ENCODE measurements at regions not wholly inside any gene's neighbourhood (a gene's known extent, or its start where the extent isn't known, plus 50 kb on each side); places are given as distances from the start of the nearest gene placed in this dataset.
A peak's percentile ranks its signal among the peaks of the same experiment; 100 is the strongest.

DNA sequence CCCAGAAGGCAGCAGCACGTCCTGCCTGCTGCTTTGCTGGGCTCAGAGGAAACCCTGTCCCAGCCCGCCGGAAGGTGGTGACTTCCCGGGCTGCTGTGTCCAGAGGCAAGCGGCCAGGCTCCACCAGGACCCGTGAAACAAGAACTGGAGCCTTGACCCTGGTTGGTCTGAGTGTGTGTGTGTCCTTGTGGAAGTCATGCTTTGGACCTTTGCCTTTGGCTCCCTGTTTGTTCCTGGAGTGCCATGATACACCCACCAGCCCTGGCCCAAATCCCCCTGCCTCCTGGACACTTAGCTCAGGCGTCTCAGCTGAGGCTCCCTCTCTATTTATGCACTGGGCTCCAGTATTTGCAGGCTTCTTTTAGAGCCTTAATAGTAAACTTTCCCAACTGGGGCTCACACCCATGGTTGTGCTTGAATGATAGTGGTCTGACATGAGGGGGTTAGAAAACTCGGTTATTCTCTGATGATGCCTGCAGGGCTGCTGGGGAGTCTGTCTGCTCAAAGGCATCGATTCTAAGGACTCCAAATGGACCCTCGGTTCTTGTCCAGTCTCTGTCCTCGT is 72.2 kb downstream of the C9orf50 start:
- H4K5ac ChIP-seq (ENCODE audit: insufficient read length, low read depth, low read length), result no peak overlapping the region
- no peaks in the 10 kb centered on the region for H3K79me2 ChIP-seq (ENCODE audit: control insufficient read depth in 1 of 2, insufficient read depth in 2 of 2, low read length in 2 of 2)
- peaks cover 2 to 29% (median 18%) of the 10 kb centered on the region in 4 experiments for H3K27me3 ChIP-seq (replicated peaks in 1 of 4; ENCODE audit: control insufficient read depth in 3 of 4, extremely low read depth in 1 of 4, insufficient read depth in 3 of 4, low read length in 3 of 4)
- ChIA-PET CTCF (ENCODE audit: partially characterized antibody) (interaction anchor here (0.8 to 2.9 kb wide), 10 partner anchors 12 to 417 kb away, joined by 3 to 12 read pairs (median 4); no protein-coding TSS in a partner anchor), POLR2A (ENCODE audit: partially characterized antibody) (interaction anchor here (2.1 to 3.1 kb wide), 2 partner anchors 9 to 45 kb away, joined by 6 to 16 read pairs; no protein-coding TSS in a partner anchor)
- no peak overlapping the region; a peak in 1 of 4 replicates for H3K4me2 ChIP-seq (ENCODE audit: insufficient read depth in 1 of 2, low read depth in 2 of 2, low read length in 2 of 2)
- WGBS, 2 experiments (ENCODE audit: extremely low coverage in 1 of 2, insufficient coverage in 1 of 2, insufficient read length in 1 of 2, insufficient replicate concordance in 2 of 2, low coverage in 1 of 2, low lambda C conversion rate in 2 of 2, missing lambda C conversion rate in 1 of 2), result 90% methylated on average over 10 of the region's 11 CpGs; no CpG with 5 or more reads in 1 of the 2 experiments
- no peak overlapping the region for H3K56ac ChIP-seq (replicated peaks; ENCODE audit: insufficient read length, low read depth, low read length)
- peaks cover 0 to 7% (median under 1%) of the 10 kb centered on the region in 4 experiments; a peak in 2 of 7 replicates for H3K4me1 ChIP-seq (replicated peaks in 1 of 4; ENCODE audit: control insufficient read depth in 3 of 4, insufficient read depth in 4 of 4, low read length in 3 of 4)
- no peaks in the 10 kb centered on the region for H3K79me1 ChIP-seq (ENCODE audit: low read depth, low read length)
- H3K23ac ChIP-seq (ENCODE audit: insufficient read length), result no peak overlapping the region
- no peaks in the 10 kb centered on the region for H3K36me3 ChIP-seq (ENCODE audit: control insufficient read depth in 2 of 4, insufficient read depth in 4 of 4, low read length in 3 of 4)
- H2AFZ ChIP-seq (ENCODE audit: low read length), result no peak overlapping the region
- H4K91ac ChIP-seq (replicated peaks; ENCODE audit: insufficient read length, low read length), result no peak overlapping the region
- no peak overlapping the region for H2BK12ac ChIP-seq (ENCODE audit: low read depth, low read length)
- no peak overlapping the region for H2BK5ac ChIP-seq (ENCODE audit: low read depth, low read length)
- no peak overlapping the region for H2AK5ac ChIP-seq (ENCODE audit: low read depth, low read length)
- H3K9me3 ChIP-seq (ENCODE audit: insufficient read depth in 2 of 2, low read depth in 1 of 2, low read length in 1 of 2), result no peaks in the 10 kb centered on the region
- no peak overlapping the region for H3K27ac ChIP-seq (ENCODE audit: low read depth, low read length)
- H3K9ac ChIP-seq (replicated peaks in 1 of 4; ENCODE audit: extremely low read depth in 1 of 4, low read depth in 3 of 4, low read length in 3 of 4), result no peak overlapping the region
- no peak overlapping the region for H3K14ac ChIP-seq (ENCODE audit: insufficient read length)
- no peak overlapping the region for H3K4me3 ChIP-seq (ENCODE audit: extremely low read depth in 1 of 4, insufficient read depth in 2 of 4, low read depth in 3 of 4, low read length in 4 of 4)
- no peak overlapping the region for H3K4ac ChIP-seq (replicated peaks; ENCODE audit: insufficient read length, low read depth, low read length)
- FAIRE-seq, result no peak
- peaks cover 2% of the 10 kb centered on the region; the same call in 1 of the 2 replicates for H3K23me2 ChIP-seq (ENCODE audit: low read depth, low read length)
- no peak overlapping the region for H2BK20ac ChIP-seq (ENCODE audit: low read length)
- no peaks in the 10 kb centered on the region for H4K20me1 ChIP-seq (replicated peaks in 1 of 2; ENCODE audit: control insufficient read depth in 1 of 2, insufficient read depth in 2 of 2, low read length in 2 of 2)
- H3K18ac ChIP-seq (ENCODE audit: extremely low read depth, low read length), result no peak overlapping the region
- DNase-seq (ENCODE audit: low read depth in 1 of 2, low spot score in 2 of 2), result peak in 1 of 2 experiments; percentile 41
- no peak overlapping the region for H4K8ac ChIP-seq (ENCODE audit: extremely low read depth, insufficient read depth, low read length)
- TF ChIP-seq, protein P1, sequence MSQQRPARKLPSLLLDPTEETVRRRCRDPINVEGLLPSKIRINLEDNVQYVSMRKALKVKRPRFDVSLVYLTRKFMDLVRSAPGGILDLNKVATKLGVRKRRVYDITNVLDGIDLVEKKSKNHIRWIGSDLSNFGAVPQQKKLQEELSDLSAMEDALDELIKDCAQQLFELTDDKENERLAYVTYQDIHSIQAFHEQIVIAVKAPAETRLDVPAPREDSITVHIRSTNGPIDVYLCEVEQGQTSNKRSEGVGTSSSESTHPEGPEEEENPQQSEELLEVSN (IDR thresholded peaks at IDR 0.05), result no peak
- TF ChIP-seq KDM5A (IDR thresholded peaks at IDR 0.05; ENCODE audit: low read length), result no peak
- no peak for TF ChIP-seq SIX5 (IDR thresholded peaks at IDR 0.05; ENCODE audit: low read depth, low read length)
- no peak for TF ChIP-seq TAF7 (optimal IDR thresholded peaks at IDR 0.05; ENCODE audit: borderline replicate concordance, low read depth, low read length)
- TF ChIP-seq RBBP5 (IDR thresholded peaks at IDR 0.05; ENCODE audit: borderline replicate concordance, low read depth, low read length), result no peak
- TF ChIP-seq MAX (IDR thresholded peaks at IDR 0.05), result no peak
- H2BK15ac ChIP-seq (ENCODE audit: low read length), result no peak overlapping the region
- H2BK120ac ChIP-seq (replicated peaks; ENCODE audit: low read depth, low read length), result no peak overlapping the region
